Esophagus muscularis mucosa (tissue), 3 donors: ENCODE measurements at regions not wholly inside any gene's neighbourhood (a gene's known extent, or its start where the extent isn't known, plus 50 kb on each side); places are given as distances from the start of the nearest gene placed in this dataset.

ENCODE experiments used
- CTCF ChIP-seq, 3 experiments: fragments of 200-600 bp in 2 of 3; fragments of 450-650 bp in 1 of 3; sonication (generic) in 2 of 3; IDR thresholded peaks; one replicate each; pipeline ENCODE4 v1.5.1; 2017 to 2019; ENCODE audit warnings: antibody characterized with exemption in 3 of 3, mild to moderate bottlenecking in 2 of 3, moderate library complexity in 1 of 3
- POLR2A ChIP-seq: fragments of 450-650 bp; IDR thresholded peaks from one replicate; pipeline ENCODE4 v1.6.1; 2017; ENCODE audit warnings: antibody characterized with exemption, moderate library complexity, mild to moderate bottlenecking, low read depth

DNA sequence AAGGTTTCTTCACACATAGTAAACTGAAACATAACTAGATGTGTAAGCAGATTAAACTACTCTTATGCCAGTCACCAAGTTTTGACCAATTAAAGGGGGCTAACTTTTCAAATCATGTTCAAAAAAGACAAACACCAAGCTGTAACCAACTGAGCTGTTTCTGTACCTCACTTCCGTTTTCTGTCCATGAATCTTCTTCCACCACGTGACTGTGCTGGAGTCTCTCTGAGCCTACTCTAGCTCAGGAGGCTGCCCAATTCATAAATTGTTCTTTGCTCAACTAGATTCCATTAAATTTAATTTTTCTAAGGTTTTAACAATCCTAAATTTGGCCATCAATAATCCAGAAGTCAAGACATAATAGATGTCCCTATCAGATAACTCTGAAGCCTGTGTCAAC, 229.4 kb downstream of the FNDC1 start:
- TF ChIP-seq POLR2A = no peak
- no peak for TF ChIP-seq CTCF (IDR thresholded peaks at IDR 0.05)
